ENCODE measurements at regions not wholly inside any gene's neighbourhood (a gene's known extent, or its start where the extent isn't known, plus 50 kb on each side); places are given as distances from the start of the nearest gene placed in this dataset.

DNA sequence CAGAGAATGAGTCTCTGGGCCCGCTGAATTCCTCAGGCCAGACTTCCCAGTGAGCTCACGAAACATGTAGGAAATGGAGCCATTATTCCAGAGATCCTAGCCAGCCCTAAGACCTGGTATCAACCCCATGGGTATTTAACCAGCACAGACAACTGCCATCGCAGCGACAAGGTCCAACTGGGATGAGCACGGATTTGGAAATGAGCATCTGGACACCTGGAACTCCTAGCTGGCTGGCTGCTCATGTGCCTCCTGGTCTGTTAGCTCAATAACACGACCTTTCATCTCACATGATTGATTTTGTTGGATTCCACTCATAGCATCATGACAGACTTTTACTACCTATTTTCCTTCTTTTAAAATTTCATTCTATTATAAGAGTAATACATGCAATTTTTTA, 51.0 kb downstream of the POU3F3 start:
- no peaks in the 10 kb centered on the region for H3K9me3 Mint-ChIP-seq
- no peak for DNase-seq (ENCODE audit: low spot score)
- no peak for ATAC-seq
- H3K4me1 Mint-ChIP-seq: peaks cover 13% of the 10 kb centered on the region
- H3K4me3 Mint-ChIP-seq: no peak overlapping the region
- TF ChIP-seq, protein P1, sequence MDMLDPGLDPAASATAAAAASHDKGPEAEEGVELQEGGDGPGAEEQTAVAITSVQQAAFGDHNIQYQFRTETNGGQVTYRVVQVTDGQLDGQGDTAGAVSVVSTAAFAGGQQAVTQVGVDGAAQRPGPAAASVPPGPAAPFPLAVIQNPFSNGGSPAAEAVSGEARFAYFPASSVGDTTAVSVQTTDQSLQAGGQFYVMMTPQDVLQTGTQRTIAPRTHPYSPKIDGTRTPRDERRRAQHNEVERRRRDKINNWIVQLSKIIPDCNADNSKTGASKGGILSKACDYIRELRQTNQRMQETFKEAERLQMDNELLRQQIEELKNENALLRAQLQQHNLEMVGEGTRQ (CRISPR knock-in tag; IDR thresholded peaks at IDR 0.05): no peak
- TF ChIP-seq ZNF121 (CRISPR knock-in tag; IDR thresholded peaks at IDR 0.05): no peak
- TF ChIP-seq ZNF423 (CRISPR knock-in tag; IDR thresholded peaks at IDR 0.05): no peak
- TF ChIP-seq ZNF219 (CRISPR knock-in tag; IDR thresholded peaks at IDR 0.05; ENCODE audit: borderline replicate concordance): no peak
- no peak for TF ChIP-seq EMX1 (CRISPR knock-in tag; IDR thresholded peaks at IDR 0.05)
- TF ChIP-seq RORB (CRISPR knock-in tag; IDR thresholded peaks at IDR 0.05): no peak
- no peak for TF ChIP-seq GTF2I (CRISPR knock-in tag; conservative IDR thresholded peaks at IDR 0.05)
- no peak for TF ChIP-seq ZNF671 (CRISPR knock-in tag; IDR thresholded peaks at IDR 0.05)
- TF ChIP-seq, protein P2, sequence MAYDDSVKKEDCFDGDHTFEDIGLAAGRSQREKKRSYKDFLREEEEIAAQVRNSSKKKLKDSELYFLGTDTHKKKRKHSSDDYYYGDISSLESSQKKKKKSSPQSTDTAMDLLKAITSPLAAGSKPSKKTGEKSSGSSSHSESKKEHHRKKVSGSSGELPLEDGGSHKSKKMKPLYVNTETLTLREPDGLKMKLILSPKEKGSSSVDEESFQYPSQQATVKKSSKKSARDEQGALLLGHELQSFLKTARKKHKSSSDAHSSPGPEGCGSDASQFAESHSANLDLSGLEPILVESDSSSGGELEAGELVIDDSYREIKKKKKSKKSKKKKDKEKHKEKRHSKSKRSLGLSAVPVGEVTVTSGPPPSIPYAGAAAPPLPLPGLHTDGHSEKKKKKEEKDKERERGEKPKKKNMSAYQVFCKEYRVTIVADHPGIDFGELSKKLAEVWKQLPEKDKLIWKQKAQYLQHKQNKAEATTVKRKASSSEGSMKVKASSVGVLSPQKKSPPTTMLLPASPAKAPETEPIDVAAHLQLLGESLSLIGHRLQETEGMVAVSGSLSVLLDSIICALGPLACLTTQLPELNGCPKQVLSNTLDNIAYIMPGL (CRISPR knock-in tag; IDR thresholded peaks at IDR 0.05): no peak
- TF ChIP-seq GRHL2 (CRISPR knock-in tag; IDR thresholded peaks at IDR 0.05; ENCODE audit: insufficient replicate concordance, severe bottlenecking): no peak
- no peak for TF ChIP-seq OVOL2 (CRISPR knock-in tag; IDR thresholded peaks at IDR 0.05; ENCODE audit: borderline replicate concordance)
- TF ChIP-seq ATF1 (CRISPR knock-in tag; IDR thresholded peaks at IDR 0.05): no peak
- TF ChIP-seq NR2C2 (CRISPR knock-in tag; IDR thresholded peaks at IDR 0.05): no peak
- TF ChIP-seq, protein P3, sequence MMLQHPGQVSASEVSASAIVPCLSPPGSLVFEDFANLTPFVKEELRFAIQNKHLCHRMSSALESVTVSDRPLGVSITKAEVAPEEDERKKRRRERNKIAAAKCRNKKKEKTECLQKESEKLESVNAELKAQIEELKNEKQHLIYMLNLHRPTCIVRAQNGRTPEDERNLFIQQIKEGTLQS (CRISPR knock-in tag; conservative IDR thresholded peaks at IDR 0.05): no peak
- TF ChIP-seq FOXP1 (CRISPR knock-in tag; IDR thresholded peaks at IDR 0.05; ENCODE audit: borderline replicate concordance): no peak
- TF ChIP-seq, protein P4, sequence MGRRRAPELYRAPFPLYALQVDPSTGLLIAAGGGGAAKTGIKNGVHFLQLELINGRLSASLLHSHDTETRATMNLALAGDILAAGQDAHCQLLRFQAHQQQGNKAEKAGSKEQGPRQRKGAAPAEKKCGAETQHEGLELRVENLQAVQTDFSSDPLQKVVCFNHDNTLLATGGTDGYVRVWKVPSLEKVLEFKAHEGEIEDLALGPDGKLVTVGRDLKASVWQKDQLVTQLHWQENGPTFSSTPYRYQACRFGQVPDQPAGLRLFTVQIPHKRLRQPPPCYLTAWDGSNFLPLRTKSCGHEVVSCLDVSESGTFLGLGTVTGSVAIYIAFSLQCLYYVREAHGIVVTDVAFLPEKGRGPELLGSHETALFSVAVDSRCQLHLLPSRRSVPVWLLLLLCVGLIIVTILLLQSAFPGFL (CRISPR knock-in tag; IDR thresholded peaks at IDR 0.05; ENCODE audit: borderline replicate concordance): no peak
- H3K27me3 Mint-ChIP-seq (ENCODE audit: low read depth): no peaks in the 10 kb centered on the region; the same call in 1 of the 2 replicates
- no peak overlapping the region for H3K27ac Mint-ChIP-seq
- POLR2A ChIA-PET: no interaction called here
- no peaks in the 10 kb centered on the region for H3K36me3 Mint-ChIP-seq
- CTCF ChIA-PET: no interaction called here

DNA sequence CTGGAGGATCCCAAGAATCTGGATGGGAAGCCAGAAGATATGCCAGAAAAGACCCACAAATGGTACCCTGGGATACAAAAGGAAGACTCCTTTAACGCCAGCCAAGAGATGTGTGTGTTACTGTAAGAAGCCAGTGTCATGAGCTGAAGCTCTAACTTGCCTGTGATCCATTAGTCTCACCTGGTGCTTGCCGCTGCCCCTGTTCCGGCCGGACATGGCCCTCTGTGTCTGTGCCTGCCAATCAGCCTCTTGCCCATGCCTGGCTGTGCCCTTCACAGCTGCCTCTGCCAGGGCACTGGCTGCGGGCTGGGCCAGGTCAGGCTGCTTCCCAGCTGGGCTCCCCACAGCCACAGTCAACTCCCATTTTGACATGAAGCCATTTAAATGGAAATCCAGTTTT, 55.4 kb downstream of the POU3F3 start:
- Mint-ChIP-seq H3K27me3 (ENCODE audit: low read depth) (no peaks in the 10 kb centered on the region), H3K27ac (no peak overlapping the region), H3K9me3 (no peaks in the 10 kb centered on the region), H3K36me3 (no peaks in the 10 kb centered on the region), H3K4me1 (peaks cover 13% of the 10 kb centered on the region), H3K4me3 (no peak overlapping the region)
- POLR2A ChIA-PET: no interaction called here
- TF ChIP-seq, protein P5, sequence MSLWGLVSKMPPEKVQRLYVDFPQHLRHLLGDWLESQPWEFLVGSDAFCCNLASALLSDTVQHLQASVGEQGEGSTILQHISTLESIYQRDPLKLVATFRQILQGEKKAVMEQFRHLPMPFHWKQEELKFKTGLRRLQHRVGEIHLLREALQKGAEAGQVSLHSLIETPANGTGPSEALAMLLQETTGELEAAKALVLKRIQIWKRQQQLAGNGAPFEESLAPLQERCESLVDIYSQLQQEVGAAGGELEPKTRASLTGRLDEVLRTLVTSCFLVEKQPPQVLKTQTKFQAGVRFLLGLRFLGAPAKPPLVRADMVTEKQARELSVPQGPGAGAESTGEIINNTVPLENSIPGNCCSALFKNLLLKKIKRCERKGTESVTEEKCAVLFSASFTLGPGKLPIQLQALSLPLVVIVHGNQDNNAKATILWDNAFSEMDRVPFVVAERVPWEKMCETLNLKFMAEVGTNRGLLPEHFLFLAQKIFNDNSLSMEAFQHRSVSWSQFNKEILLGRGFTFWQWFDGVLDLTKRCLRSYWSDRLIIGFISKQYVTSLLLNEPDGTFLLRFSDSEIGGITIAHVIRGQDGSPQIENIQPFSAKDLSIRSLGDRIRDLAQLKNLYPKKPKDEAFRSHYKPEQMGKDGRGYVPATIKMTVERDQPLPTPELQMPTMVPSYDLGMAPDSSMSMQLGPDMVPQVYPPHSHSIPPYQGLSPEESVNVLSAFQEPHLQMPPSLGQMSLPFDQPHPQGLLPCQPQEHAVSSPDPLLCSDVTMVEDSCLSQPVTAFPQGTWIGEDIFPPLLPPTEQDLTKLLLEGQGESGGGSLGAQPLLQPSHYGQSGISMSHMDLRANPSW (CRISPR knock-in tag; conservative IDR thresholded peaks at IDR 0.05; ENCODE audit: low read depth): no peak
- TF ChIP-seq MXD4 (CRISPR knock-in tag; IDR thresholded peaks at IDR 0.05; ENCODE audit: borderline replicate concordance): no peak
- no peak for TF ChIP-seq ZNF423 (CRISPR knock-in tag; IDR thresholded peaks at IDR 0.05)
- no peak for TF ChIP-seq FOXK1 (CRISPR knock-in tag; IDR thresholded peaks at IDR 0.05)
- TF ChIP-seq, protein P6, sequence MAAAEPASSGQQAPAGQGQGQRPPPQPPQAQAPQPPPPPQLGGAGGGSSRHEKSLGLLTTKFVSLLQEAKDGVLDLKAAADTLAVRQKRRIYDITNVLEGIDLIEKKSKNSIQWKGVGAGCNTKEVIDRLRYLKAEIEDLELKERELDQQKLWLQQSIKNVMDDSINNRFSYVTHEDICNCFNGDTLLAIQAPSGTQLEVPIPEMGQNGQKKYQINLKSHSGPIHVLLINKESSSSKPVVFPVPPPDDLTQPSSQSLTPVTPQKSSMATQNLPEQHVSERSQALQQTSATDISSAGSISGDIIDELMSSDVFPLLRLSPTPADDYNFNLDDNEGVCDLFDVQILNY (CRISPR knock-in tag; IDR thresholded peaks at IDR 0.05): no peak
- TF ChIP-seq ZNF317 (CRISPR knock-in tag; IDR thresholded peaks at IDR 0.05; ENCODE audit: borderline replicate concordance, low read depth): no peak
- TF ChIP-seq, protein P7, sequence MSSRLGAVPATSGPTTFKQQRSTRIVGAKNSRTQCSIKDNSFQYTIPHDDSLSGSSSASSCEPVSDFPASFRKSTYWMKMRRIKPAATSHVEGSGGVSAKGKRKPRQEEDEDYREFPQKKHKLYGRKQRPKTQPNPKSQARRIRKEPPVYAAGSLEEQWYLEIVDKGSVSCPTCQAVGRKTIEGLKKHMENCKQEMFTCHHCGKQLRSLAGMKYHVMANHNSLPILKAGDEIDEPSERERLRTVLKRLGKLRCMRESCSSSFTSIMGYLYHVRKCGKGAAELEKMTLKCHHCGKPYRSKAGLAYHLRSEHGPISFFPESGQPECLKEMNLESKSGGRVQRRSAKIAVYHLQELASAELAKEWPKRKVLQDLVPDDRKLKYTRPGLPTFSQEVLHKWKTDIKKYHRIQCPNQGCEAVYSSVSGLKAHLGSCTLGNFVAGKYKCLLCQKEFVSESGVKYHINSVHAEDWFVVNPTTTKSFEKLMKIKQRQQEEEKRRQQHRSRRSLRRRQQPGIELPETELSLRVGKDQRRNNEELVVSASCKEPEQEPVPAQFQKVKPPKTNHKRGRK (CRISPR knock-in tag; IDR thresholded peaks at IDR 0.05; ENCODE audit: borderline replicate concordance): no peak
- no peak for TF ChIP-seq ETV6 (CRISPR knock-in tag; IDR thresholded peaks at IDR 0.05)
- TF ChIP-seq, protein P8, sequence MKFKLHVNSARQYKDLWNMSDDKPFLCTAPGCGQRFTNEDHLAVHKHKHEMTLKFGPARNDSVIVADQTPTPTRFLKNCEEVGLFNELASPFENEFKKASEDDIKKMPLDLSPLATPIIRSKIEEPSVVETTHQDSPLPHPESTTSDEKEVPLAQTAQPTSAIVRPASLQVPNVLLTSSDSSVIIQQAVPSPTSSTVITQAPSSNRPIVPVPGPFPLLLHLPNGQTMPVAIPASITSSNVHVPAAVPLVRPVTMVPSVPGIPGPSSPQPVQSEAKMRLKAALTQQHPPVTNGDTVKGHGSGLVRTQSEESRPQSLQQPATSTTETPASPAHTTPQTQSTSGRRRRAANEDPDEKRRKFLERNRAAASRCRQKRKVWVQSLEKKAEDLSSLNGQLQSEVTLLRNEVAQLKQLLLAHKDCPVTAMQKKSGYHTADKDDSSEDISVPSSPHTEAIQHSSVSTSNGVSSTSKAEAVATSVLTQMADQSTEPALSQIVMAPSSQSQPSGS (CRISPR knock-in tag; IDR thresholded peaks at IDR 0.05; ENCODE audit: borderline replicate concordance, low read depth): no peak
- no peak for TF ChIP-seq ESRRA (CRISPR knock-in tag; IDR thresholded peaks at IDR 0.05; ENCODE audit: borderline replicate concordance)
- DNase-seq (ENCODE audit: low spot score) (no peak), ATAC-seq (peak; percentile 20; the same call in 1 of the 2 replicates)
- CTCF ChIA-PET: no interaction called here

Measured in WTC11 (cell line).